ENCODE measurements at regions not wholly inside any gene's neighbourhood (a gene's known extent, or its start where the extent isn't known, plus 50 kb on each side); places are given as distances from the start of the nearest gene placed in this dataset.

DNA sequence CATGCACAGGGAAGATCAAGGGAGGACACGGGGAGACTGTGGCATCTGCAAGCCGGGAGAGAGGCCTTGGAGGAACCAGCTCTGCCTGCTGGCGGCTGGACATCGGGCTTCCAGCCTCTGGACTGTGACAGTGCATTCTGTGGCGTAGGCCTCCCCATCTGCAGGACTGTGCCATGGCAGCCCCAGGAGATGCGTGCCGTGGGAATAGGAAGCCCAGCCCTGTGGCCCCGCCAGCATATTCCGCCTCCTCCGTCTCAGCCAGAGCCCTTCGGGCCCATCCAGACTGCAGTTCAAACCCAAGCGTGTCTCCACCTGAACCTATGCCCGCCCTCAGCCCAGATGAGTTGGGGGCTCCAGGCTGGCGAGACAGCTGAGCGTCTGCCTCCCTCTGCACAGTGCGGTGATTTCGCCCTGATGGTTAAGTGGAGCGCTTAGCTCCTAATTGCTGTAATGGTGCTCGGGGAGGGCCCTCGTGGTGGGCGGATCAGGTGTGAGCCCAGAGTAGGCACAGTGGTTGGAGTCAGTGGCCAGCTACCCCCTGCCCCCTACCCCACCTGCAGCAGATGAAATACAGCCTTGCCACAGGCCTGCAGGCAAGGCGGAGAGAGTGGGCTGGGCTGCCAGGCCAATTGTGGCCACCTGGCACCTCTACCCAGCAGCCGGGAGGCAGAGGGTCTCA, 133.9 kb downstream of the HMX1 start (continued):
- TF ChIP-seq ESRRG (CRISPR knock-in tag; IDR thresholded peaks at IDR 0.05) = no peak
- TF ChIP-seq ZFP30 (CRISPR knock-in tag; IDR thresholded peaks at IDR 0.05) = no peak
- TF ChIP-seq ARNTL (CRISPR knock-in tag; IDR thresholded peaks at IDR 0.05; ENCODE audit: borderline replicate concordance, low read depth) = no peak
- TF ChIP-seq TCF4 (CRISPR knock-in tag; IDR thresholded peaks at IDR 0.05; ENCODE audit: borderline replicate concordance) = no peak
- TF ChIP-seq PPARA (CRISPR knock-in tag; IDR thresholded peaks at IDR 0.05; ENCODE audit: borderline replicate concordance) = no peak

DNA sequence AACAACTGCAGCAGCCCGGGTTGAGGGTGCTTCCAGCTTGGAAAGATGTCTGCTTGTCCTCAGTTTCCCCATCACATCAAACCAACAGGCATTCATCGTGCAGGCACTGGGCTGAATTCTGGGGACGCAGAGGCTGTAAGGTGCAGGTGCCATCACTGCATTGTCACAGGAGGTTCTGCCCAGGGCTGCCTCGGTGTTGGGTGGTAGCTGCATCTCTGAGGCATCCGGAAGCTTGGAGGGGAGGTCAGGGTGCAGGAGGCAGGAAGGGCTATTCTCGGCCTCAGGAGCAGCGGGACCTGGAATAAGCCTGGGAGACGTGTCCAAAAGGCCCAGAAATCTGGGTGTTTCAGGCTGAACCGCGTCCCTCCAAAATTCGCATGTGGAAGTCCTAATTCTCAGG, 134.6 kb downstream of the HMX1 start:
- no peak for ATAC-seq
- TF ChIP-seq PPARA (CRISPR knock-in tag; IDR thresholded peaks at IDR 0.05; ENCODE audit: borderline replicate concordance) (no peak), TCF4 (CRISPR knock-in tag; IDR thresholded peaks at IDR 0.05; ENCODE audit: borderline replicate concordance) (no peak), ESRRG (CRISPR knock-in tag; IDR thresholded peaks at IDR 0.05) (no peak), CSDC2 (CRISPR knock-in tag; IDR thresholded peaks at IDR 0.05) (no peak), GLIS3 (CRISPR knock-in tag; IDR thresholded peaks at IDR 0.05) (no peak)

DNA sequence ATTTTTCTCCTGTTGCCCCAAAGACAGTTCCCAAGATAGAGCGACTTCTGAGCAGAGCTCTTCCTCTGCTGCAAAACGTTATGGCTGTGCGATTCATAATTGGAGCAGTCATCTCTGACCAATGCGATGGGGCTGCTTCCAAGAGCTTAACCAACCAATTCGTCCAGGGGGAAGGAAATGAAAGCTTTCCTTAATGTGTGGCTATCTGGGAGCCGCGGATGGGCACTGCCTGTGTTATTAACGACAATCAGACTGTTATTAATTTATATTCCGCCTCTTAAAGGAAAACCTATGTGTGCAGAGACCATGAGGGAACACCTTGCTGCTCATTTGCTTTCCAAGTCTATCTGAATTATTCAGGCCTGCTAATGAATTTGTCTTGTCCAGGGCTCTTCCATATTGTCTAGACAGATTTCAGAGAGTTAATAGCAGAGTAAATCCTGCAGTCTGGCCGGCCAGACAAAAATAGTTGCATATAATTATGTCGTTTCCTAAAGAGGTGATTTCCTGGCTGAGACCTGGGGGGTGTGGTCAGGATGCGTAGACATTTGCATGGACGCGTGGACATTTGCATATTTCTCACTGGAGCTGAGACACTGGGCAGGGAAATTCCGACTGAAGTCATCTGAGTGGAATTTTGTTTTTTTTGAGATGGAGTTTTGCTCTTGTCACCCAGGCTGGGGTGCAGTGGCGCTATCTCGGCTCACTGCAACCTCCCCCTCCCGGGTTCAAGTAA, 135.4 kb downstream of the HMX1 start:
- TF ChIP-seq OSR1 (CRISPR knock-in tag; IDR thresholded peaks at IDR 0.05) (no peak), ZC3H10 (CRISPR knock-in tag; IDR thresholded peaks at IDR 0.05) (no peak), SNAI2 (CRISPR knock-in tag; IDR thresholded peaks at IDR 0.05) (no peak), ARNTL (CRISPR knock-in tag; IDR thresholded peaks at IDR 0.05; ENCODE audit: borderline replicate concordance, low read depth) (no peak), ZNF565 (CRISPR knock-in tag; conservative IDR thresholded peaks at IDR 0.05; ENCODE audit: low read depth) (no peak), BACH2 (CRISPR knock-in tag; IDR thresholded peaks at IDR 0.05; ENCODE audit: borderline replicate concordance) (no peak), PPARA (CRISPR knock-in tag; IDR thresholded peaks at IDR 0.05; ENCODE audit: borderline replicate concordance) (no peak), CSDC2 (CRISPR knock-in tag; IDR thresholded peaks at IDR 0.05) (no peak), ISL1 (CRISPR knock-in tag; IDR thresholded peaks at IDR 0.05) (no peak), ZFP30 (CRISPR knock-in tag; IDR thresholded peaks at IDR 0.05) (no peak), ESRRG (CRISPR knock-in tag; IDR thresholded peaks at IDR 0.05) (no peak), GLIS3 (CRISPR knock-in tag; IDR thresholded peaks at IDR 0.05) (no peak), ZNF70 (CRISPR knock-in tag; IDR thresholded peaks at IDR 0.05) (no peak)
- TF ChIP-seq, protein P1, sequence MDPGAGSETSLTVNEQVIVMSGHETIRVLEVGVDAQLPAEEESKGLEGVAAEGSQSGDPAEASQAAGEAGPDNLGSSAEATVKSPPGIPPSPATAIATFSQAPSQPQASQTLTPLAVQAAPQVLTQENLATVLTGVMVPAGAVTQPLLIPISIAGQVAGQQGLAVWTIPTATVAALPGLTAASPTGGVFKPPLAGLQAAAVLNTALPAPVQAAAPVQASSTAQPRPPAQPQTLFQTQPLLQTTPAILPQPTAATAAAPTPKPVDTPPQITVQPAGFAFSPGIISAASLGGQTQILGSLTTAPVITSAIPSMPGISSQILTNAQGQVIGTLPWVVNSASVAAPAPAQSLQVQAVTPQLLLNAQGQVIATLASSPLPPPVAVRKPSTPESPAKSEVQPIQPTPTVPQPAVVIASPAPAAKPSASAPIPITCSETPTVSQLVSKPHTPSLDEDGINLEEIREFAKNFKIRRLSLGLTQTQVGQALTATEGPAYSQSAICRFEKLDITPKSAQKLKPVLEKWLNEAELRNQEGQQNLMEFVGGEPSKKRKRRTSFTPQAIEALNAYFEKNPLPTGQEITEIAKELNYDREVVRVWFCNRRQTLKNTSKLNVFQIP (CRISPR knock-in tag; IDR thresholded peaks at IDR 0.05; ENCODE audit: borderline replicate concordance, low read depth) = no peak
- TF ChIP-seq, protein P2, sequence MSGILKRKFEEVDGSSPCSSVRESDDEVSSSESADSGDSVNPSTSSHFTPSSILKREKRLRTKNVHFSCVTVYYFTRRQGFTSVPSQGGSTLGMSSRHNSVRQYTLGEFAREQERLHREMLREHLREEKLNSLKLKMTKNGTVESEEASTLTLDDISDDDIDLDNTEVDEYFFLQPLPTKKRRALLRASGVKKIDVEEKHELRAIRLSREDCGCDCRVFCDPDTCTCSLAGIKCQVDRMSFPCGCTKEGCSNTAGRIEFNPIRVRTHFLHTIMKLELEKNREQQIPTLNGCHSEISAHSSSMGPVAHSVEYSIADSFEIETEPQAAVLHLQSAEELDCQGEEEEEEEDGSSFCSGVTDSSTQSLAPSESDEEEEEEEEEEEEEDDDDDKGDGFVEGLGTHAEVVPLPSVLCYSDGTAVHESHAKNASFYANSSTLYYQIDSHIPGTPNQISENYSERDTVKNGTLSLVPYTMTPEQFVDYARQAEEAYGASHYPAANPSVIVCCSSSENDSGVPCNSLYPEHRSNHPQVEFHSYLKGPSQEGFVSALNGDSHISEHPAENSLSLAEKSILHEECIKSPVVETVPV (CRISPR knock-in tag; IDR thresholded peaks at IDR 0.05) = no peak
- TF ChIP-seq, protein P3, sequence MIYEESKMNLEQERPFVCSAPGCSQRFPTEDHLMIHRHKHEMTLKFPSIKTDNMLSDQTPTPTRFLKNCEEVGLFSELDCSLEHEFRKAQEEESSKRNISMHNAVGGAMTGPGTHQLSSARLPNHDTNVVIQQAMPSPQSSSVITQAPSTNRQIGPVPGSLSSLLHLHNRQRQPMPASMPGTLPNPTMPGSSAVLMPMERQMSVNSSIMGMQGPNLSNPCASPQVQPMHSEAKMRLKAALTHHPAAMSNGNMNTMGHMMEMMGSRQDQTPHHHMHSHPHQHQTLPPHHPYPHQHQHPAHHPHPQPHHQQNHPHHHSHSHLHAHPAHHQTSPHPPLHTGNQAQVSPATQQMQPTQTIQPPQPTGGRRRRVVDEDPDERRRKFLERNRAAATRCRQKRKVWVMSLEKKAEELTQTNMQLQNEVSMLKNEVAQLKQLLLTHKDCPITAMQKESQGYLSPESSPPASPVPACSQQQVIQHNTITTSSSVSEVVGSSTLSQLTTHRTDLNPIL (CRISPR knock-in tag; IDR thresholded peaks at IDR 0.05; ENCODE audit: low read depth) = no peak
- TF ChIP-seq, protein P4, sequence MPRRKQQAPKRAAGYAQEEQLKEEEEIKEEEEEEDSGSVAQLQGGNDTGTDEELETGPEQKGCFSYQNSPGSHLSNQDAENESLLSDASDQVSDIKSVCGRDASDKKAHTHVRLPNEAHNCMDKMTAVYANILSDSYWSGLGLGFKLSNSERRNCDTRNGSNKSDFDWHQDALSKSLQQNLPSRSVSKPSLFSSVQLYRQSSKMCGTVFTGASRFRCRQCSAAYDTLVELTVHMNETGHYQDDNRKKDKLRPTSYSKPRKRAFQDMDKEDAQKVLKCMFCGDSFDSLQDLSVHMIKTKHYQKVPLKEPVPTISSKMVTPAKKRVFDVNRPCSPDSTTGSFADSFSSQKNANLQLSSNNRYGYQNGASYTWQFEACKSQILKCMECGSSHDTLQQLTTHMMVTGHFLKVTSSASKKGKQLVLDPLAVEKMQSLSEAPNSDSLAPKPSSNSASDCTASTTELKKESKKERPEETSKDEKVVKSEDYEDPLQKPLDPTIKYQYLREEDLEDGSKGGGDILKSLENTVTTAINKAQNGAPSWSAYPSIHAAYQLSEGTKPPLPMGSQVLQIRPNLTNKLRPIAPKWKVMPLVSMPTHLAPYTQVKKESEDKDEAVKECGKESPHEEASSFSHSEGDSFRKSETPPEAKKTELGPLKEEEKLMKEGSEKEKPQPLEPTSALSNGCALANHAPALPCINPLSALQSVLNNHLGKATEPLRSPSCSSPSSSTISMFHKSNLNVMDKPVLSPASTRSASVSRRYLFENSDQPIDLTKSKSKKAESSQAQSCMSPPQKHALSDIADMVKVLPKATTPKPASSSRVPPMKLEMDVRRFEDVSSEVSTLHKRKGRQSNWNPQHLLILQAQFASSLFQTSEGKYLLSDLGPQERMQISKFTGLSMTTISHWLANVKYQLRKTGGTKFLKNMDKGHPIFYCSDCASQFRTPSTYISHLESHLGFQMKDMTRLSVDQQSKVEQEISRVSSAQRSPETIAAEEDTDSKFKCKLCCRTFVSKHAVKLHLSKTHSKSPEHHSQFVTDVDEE (CRISPR knock-in tag; IDR thresholded peaks at IDR 0.05) = no peak

More for the DNA sequence above, 135.4 kb downstream of the HMX1 start:
- ATAC-seq = no peak
